Neuronal stem cell (in vitro differentiated cells): ENCODE measurements at regions not wholly inside any gene's neighbourhood (a gene's known extent, or its start where the extent isn't known, plus 50 kb on each side); places are given as distances from the start of the nearest gene placed in this dataset.

Source experiments
- DNase-seq: peaks from one replicate; pipeline ENCODE4 v3.0.0-alpha.2; 2013; ENCODE audit warnings: low spot score
- H2AFZ ChIP-seq: one replicate; pipeline ENCODE4 v1.6.1; 2013; ENCODE audit warnings: mild to moderate bottlenecking, low read length, inconsistent platforms
- H2AK5ac ChIP-seq: 2 replicates; pipeline ENCODE4 v1.6.1; 2013; ENCODE audit warnings: low read depth, mild to moderate bottlenecking, inconsistent platforms, low read length, moderate library complexity, mixed read lengths
- H2BK120ac ChIP-seq: 2 replicates; pipeline ENCODE4 v1.6.1; 2013; ENCODE audit warnings: low read depth, mild to moderate bottlenecking, inconsistent platforms, low read length, moderate library complexity, mixed read lengths
- H2BK12ac ChIP-seq: one replicate; pipeline ENCODE4 v1.6.1; 2013; ENCODE audit warnings: low read length, inconsistent platforms
- H2BK15ac ChIP-seq: 2 replicates; pipeline ENCODE4 v1.6.1; 2013; ENCODE audit warnings: mild to moderate bottlenecking, low read length, inconsistent platforms, mixed read lengths
- H2BK5ac ChIP-seq: one replicate; pipeline ENCODE4 v1.6.1; 2013; ENCODE audit warnings: inconsistent platforms, mild to moderate bottlenecking, low read length, moderate library complexity
- H3K14ac ChIP-seq: one replicate; pipeline ENCODE4 v1.6.1; 2013; ENCODE audit warnings: low read length, inconsistent platforms
- H3K18ac ChIP-seq: 2 replicates; pipeline ENCODE4 v1.6.1; 2013; ENCODE audit warnings: low read length, inconsistent platforms
- H3K23ac ChIP-seq: 2 replicates; pipeline ENCODE4 v1.6.1; 2013; ENCODE audit warnings: low read depth, mild to moderate bottlenecking, mixed read lengths, low read length, inconsistent platforms; ENCODE audit not compliant: poor library complexity
- H3K27ac ChIP-seq: replicated peaks from 3 replicates; pipeline ENCODE4 v1.5.1; 2013; ENCODE audit warnings: low read length, inconsistent platforms
- H3K27me3 ChIP-seq, 3 experiments: 2 replicates each; pipeline ENCODE4 v1.6.1; 2013; ENCODE audit warnings: low read length in 3 of 3, mild to moderate bottlenecking in 2 of 3, inconsistent platforms in 1 of 3, low read depth in 1 of 3, mixed read lengths in 1 of 3, moderate library complexity in 1 of 3; ENCODE audit not compliant: control insufficient read depth in 3 of 3, insufficient read depth in 3 of 3
- H3K36me3 ChIP-seq, 2 donors: replicated peaks in 1 of 2; 2 replicates each; pipeline ENCODE4 v1.6.1; 2013; ENCODE audit warnings: low read length in 2 of 2; ENCODE audit not compliant: control insufficient read depth in 2 of 2, insufficient read depth in 2 of 2
- H3K4ac ChIP-seq: 2 replicates; pipeline ENCODE4 v1.6.1; 2013; ENCODE audit warnings: inconsistent platforms, mild to moderate bottlenecking, low read length, moderate library complexity
- H3K4me1 ChIP-seq, 2 donors: 1 replicate in 1 of 2; 2 replicates in 1 of 2; pipeline ENCODE4 v1.6.1; 2013; ENCODE audit warnings: low read length in 2 of 2, low read depth in 1 of 2; ENCODE audit not compliant: control insufficient read depth in 2 of 2, insufficient read depth in 1 of 2
- H3K4me2 ChIP-seq: one replicate; pipeline ENCODE4 v1.6.1; 2013; ENCODE audit warnings: mild to moderate bottlenecking, low read length, inconsistent platforms; ENCODE audit not compliant: insufficient read depth, poor library complexity, severe bottlenecking
- H3K4me3 ChIP-seq, 2 donors: 2 replicates each; pipeline ENCODE4 v1.5.1; 2013; ENCODE audit warnings: low read length in 2 of 2, mild to moderate bottlenecking in 2 of 2, inconsistent platforms in 1 of 2, moderate library complexity in 1 of 2
- H3K79me1 ChIP-seq: one replicate; pipeline ENCODE4 v1.6.1; 2013; ENCODE audit warnings: low read depth, mild to moderate bottlenecking, inconsistent platforms, low read length, moderate library complexity
- H3K9ac ChIP-seq: one replicate; pipeline ENCODE4 v1.6.1; 2013; ENCODE audit warnings: mild to moderate bottlenecking, low read depth, low read length, inconsistent platforms; ENCODE audit not compliant: poor library complexity
- H3K9me3 ChIP-seq, 2 donors: replicated peaks in 1 of 2; 2 replicates each; pipeline versions ENCODE3 to v1.6.1; 2013; ENCODE audit warnings: low read length in 2 of 2, mild to moderate bottlenecking in 2 of 2, inconsistent platforms in 1 of 2, low read depth in 1 of 2, mixed read lengths in 1 of 2, moderate library complexity in 1 of 2; ENCODE audit not compliant: control insufficient read depth in 2 of 2, insufficient read depth in 1 of 2
- H4K8ac ChIP-seq: one replicate; pipeline ENCODE4 v1.6.1; 2013; ENCODE audit warnings: low read depth, mild to moderate bottlenecking, inconsistent platforms, low read length, moderate library complexity
- H4K91ac ChIP-seq: one replicate; pipeline ENCODE4 v1.6.1; 2013; ENCODE audit warnings: low read length, low read depth, mild to moderate bottlenecking, inconsistent platforms; ENCODE audit not compliant: poor library complexity
- WGBS, 2 donors: extraction: QIAGEN DNeasy Blood & Tissue Kit; methylation state at CpG; one replicate each; pipeline ENCODE4 v1.1.7; 2013; ENCODE audit warnings: missing lambda C conversion rate in 2 of 2, mixed read lengths in 1 of 2; ENCODE audit not compliant: insufficient read length in 2 of 2, insufficient replicate concordance in 1 of 2; ENCODE audit errors: extremely low coverage in 2 of 2; 5-methylcytosine and 5-hydroxymethylcytosine counted together

DNA sequence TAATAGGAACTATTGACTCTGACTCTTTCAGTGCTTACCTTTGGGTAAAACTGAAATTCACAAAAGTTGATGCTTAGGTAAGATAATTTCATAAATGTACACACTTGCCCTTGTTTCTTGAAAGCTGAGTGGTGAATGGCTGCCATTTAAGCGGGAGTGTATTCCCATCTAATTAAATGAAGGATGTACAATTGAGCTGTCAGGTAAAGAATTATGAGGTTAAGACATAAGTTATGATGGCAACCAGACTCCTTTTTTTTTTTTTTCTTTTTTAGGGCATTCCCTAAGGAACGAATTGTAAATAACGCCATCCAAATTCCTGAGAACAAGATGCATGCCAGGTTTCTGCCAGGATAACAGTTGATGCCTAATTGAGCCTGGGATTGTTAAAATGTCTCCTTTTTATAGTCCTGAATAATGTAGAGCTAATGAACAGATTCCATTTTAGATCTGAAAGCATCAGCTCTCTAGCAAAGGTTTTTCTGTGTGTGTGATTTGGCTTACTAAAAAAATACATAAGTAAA, 199.7 kb downstream of the ISL1 start:
- Histone ChIP-seq H2AFZ (no peak overlapping the region), H3K4me1 (no peaks in the 10 kb centered on the region), H2BK12ac (no peak overlapping the region), H3K4me3 (no peak overlapping the region), H3K4me2 (no peak overlapping the region), H3K27me3 (no peaks in the 10 kb centered on the region), H2BK120ac (no peak overlapping the region), H3K23ac (no peak overlapping the region), H3K27ac (no peak overlapping the region), H2BK5ac (no peak overlapping the region), H3K4ac (no peak overlapping the region), H2AK5ac (no peak overlapping the region), H3K79me1 (no peaks in the 10 kb centered on the region), H4K8ac (no peak overlapping the region), H3K18ac (no peak overlapping the region), H3K9ac (no peak overlapping the region), H2BK15ac (no peak overlapping the region), H4K91ac (no peak overlapping the region), H3K9me3 (no peaks in the 10 kb centered on the region), H3K36me3 (no peaks in the 10 kb centered on the region), H3K14ac (no peak overlapping the region)
- no CpG with 5 or more reads among the region's 3 CpGs for WGBS, 2 donors
- DNase-seq: no peak

DNA sequence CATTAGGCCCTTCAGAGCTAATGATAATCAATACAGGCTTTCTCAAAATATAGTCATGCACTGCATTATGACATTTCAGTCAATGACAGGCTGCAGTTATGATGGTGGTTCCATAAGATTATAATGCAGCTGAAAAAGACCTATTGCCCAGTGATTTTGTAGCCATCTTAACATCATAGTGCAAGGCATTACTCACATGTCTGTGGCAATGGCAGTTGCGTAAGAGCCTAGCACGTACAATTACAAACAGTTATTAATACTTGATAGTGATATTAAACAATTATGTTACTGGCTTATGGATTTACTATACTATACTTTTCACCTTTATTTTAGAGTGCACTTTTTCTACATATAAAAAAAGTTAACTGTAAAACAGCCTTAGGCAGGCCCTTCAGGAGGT, 214.8 kb downstream of the ISL1 start:
- Histone ChIP-seq H2BK15ac (no peak overlapping the region), H4K8ac (no peak overlapping the region), H2BK5ac (no peak overlapping the region), H3K27me3 (no peaks in the 10 kb centered on the region), H3K4ac (no peak overlapping the region), H3K9me3 (no peaks in the 10 kb centered on the region), H3K4me2 (no peak overlapping the region), H3K23ac (no peak overlapping the region), H3K9ac (no peak overlapping the region), H2BK120ac (no peak overlapping the region), H3K14ac (no peak overlapping the region), H2AFZ (no peak overlapping the region), H3K18ac (no peak overlapping the region), H3K36me3 (no peaks in the 10 kb centered on the region), H3K27ac (no peak overlapping the region), H2AK5ac (no peak overlapping the region), H4K91ac (no peak overlapping the region), H3K4me1 (no peaks in the 10 kb centered on the region), H3K79me1 (no peaks in the 10 kb centered on the region), H2BK12ac (no peak overlapping the region), H3K4me3 (no peak overlapping the region)
- no peak for DNase-seq
- WGBS, 2 donors: no CpG with 5 or more reads among the region's 2 CpGs

- Histone ChIP-seq H3K9ac (no peak overlapping the region), H3K4me2 (no peak overlapping the region), H3K23ac (no peak overlapping the region), H3K27ac (no peak overlapping the region), H4K91ac (no peak overlapping the region), H2AFZ (no peak overlapping the region), H3K4ac (no peak overlapping the region), H3K79me1 (no peaks in the 10 kb centered on the region), H2BK120ac (no peak overlapping the region), H4K8ac (no peak overlapping the region), H2BK5ac (no peak overlapping the region), H3K18ac (no peak overlapping the region), H2BK12ac (no peak overlapping the region), H3K36me3 (no peaks in the 10 kb centered on the region), H3K14ac (no peak overlapping the region), H3K9me3 (no peaks in the 10 kb centered on the region), H3K4me3 (no peak overlapping the region), H3K4me1 (no peaks in the 10 kb centered on the region), H2BK15ac (no peak overlapping the region), H2AK5ac (no peak overlapping the region), H3K27me3 (no peaks in the 10 kb centered on the region)
- DNase-seq: no peak
- WGBS, 2 donors: no CpG with 5 or more reads among the region's 1 CpG
Measured at GRCh38 chr5:51599587-51599986, 216.3 kb downstream of the ISL1 start.

DNA sequence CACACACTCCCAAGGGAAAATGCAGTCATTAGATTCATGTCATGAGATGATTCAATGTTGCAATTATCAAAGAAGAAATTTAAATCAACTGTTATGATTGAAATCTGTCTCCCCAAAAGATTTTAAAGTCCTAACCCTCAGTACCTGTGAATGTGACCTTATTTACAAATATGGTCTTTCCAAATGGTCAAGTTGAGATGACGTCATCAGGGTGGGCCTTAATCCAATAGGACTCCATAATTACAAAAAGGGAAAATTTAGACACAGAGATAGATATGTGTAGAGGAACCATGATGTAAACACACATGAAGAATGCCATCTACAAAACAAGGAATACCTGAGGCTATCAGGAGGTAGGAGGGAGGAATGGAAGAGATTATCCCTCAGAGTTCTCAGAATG, 221.1 kb downstream of the ISL1 start:
- no peak overlapping the region for H3K18ac ChIP-seq
- no peak overlapping the region for H3K9ac ChIP-seq
- no peak overlapping the region for H2BK15ac ChIP-seq
- no peak overlapping the region for H4K91ac ChIP-seq
- H3K4ac ChIP-seq: no peak overlapping the region
- H3K23ac ChIP-seq: no peak overlapping the region
- no peak for DNase-seq
- no peak overlapping the region for H2BK120ac ChIP-seq
- H3K14ac ChIP-seq: no peak overlapping the region
- no peak overlapping the region for H2AK5ac ChIP-seq
- H3K4me2 ChIP-seq: no peak overlapping the region
- no peaks in the 10 kb centered on the region for H3K4me1 ChIP-seq
- H3K27ac ChIP-seq: no peak overlapping the region
- no peak overlapping the region for H2BK12ac ChIP-seq
- no peaks in the 10 kb centered on the region for H3K27me3 ChIP-seq
- no peak overlapping the region for H3K4me3 ChIP-seq
- H3K79me1 ChIP-seq: no peaks in the 10 kb centered on the region
- no peak overlapping the region for H4K8ac ChIP-seq
- H3K9me3 ChIP-seq: no peaks in the 10 kb centered on the region
- WGBS, 2 donors: no CpG with 5 or more reads among the region's 1 CpG
- no peak overlapping the region for H2AFZ ChIP-seq
- no peaks in the 10 kb centered on the region for H3K36me3 ChIP-seq
- no peak overlapping the region for H2BK5ac ChIP-seq
